Ishikawa (cell line): ENCODE measurements at regions not wholly inside any gene's neighbourhood (a gene's known extent, or its start where the extent isn't known, plus 50 kb on each side); places are given as distances from the start of the nearest gene placed in this dataset.

Source experiments
- CEBPB ChIP-seq: IDR thresholded peaks from 2 replicates; pipeline ENCODE4 v1.6.1; 2012
- CREB1 ChIP-seq: IDR thresholded peaks from 2 replicates; pipeline ENCODE4 v1.6.1; 2012; ENCODE audit warnings: low read depth
- EGR1 ChIP-seq: IDR thresholded peaks from 2 replicates; pipeline ENCODE4 v1.6.1; 2012
- EP300 ChIP-seq: IDR thresholded peaks from 2 replicates; pipeline ENCODE4 v1.6.1; 2012; ENCODE audit warnings: borderline replicate concordance
- FOXM1 ChIP-seq: IDR thresholded peaks from 2 replicates; pipeline ENCODE4 v1.6.1; 2012; ENCODE audit warnings: low read depth, borderline replicate concordance
- MAX ChIP-seq: IDR thresholded peaks from 2 replicates; pipeline ENCODE4 v1.6.1; 2012
- NFIC ChIP-seq: IDR thresholded peaks from 2 replicates; pipeline ENCODE4 v1.6.1; 2012
- RAD21 ChIP-seq: IDR thresholded peaks from 2 replicates; pipeline ENCODE4 v1.6.1; 2012; ENCODE audit warnings: low read depth
- REST ChIP-seq: IDR thresholded peaks from 2 replicates; pipeline ENCODE4 v1.6.1; 2012; ENCODE audit warnings: low read depth, mild to moderate bottlenecking
- TAF1 ChIP-seq: IDR thresholded peaks from 2 replicates; pipeline ENCODE4 v1.6.1; 2012; ENCODE audit warnings: low read depth, mild to moderate bottlenecking
- TCF12 ChIP-seq: IDR thresholded peaks from 2 replicates; pipeline ENCODE4 v1.6.1; 2012; ENCODE audit warnings: low read depth
- TEAD4 ChIP-seq: IDR thresholded peaks from 2 replicates; pipeline ENCODE4 v1.6.1; 2012
- USF1 ChIP-seq: IDR thresholded peaks from 2 replicates; pipeline ENCODE4 v1.6.1; 2012
- YY1 ChIP-seq: IDR thresholded peaks from 2 replicates; pipeline ENCODE4 v1.6.1; 2012; ENCODE audit warnings: low read depth
- ZBTB7A ChIP-seq: IDR thresholded peaks from 2 replicates; pipeline ENCODE4 v1.6.1; 2012; ENCODE audit warnings: low read depth

GRCh38 chr2:142684667-142685066 is 192.8 kb upstream of the KYNU start:
- no peak for TF ChIP-seq MAX
- TF ChIP-seq USF1, result no peak
- no peak for TF ChIP-seq EP300
- TF ChIP-seq RAD21, result no peak
- TF ChIP-seq EGR1, result no peak
- no peak for TF ChIP-seq CREB1
- no peak for TF ChIP-seq CEBPB
- no peak for TF ChIP-seq YY1
- TF ChIP-seq NFIC, result no peak
- no peak for TF ChIP-seq TEAD4
- no peak for TF ChIP-seq REST
- TF ChIP-seq TCF12, result no peak
- no peak for TF ChIP-seq TAF1

- TF ChIP-seq RAD21 (peak; percentile 43), EGR1 (no peak)
Observed at GRCh38 chr2:142682528-142682927, 194.9 kb upstream of the KYNU start.

GRCh38 chr2:142681952-142682351 is 195.5 kb upstream of the KYNU start:
- no peak for TF ChIP-seq FOXM1
- no peak for TF ChIP-seq EGR1
- no peak for TF ChIP-seq MAX
- no peak for TF ChIP-seq TCF12
- TF ChIP-seq YY1, result no peak
- TF ChIP-seq ZBTB7A, result no peak

- TF ChIP-seq MAX (no peak), FOXM1 (no peak), YY1 (no peak), RAD21 (no peak), TAF1 (no peak), REST (no peak), EP300 (no peak), NFIC (no peak), CEBPB (no peak)
Observed at GRCh38 chr2:142678164-142678563, 199.3 kb upstream of the KYNU start.

GRCh38 chr2:142675398-142675797 is 202.1 kb upstream of the KYNU start:
- TF ChIP-seq TCF12 (no peak), EGR1 (no peak), MAX (no peak), CEBPB (no peak), NFIC (no peak), EP300 (no peak), ZBTB7A (no peak), REST (no peak), FOXM1 (no peak), RAD21 (no peak), TAF1 (no peak), YY1 (no peak), TEAD4 (no peak), CREB1 (no peak)
